ENCODE measurements at regions not wholly inside any gene's neighbourhood (a gene's known extent, or its start where the extent isn't known, plus 50 kb on each side); places are given as distances from the start of the nearest gene placed in this dataset.
"Not testable (repeated sequence)": the region's sequence is repeated elsewhere in the genome, so short reads cannot be mapped to it uniquely, and the experiment has no call there.

DNA sequence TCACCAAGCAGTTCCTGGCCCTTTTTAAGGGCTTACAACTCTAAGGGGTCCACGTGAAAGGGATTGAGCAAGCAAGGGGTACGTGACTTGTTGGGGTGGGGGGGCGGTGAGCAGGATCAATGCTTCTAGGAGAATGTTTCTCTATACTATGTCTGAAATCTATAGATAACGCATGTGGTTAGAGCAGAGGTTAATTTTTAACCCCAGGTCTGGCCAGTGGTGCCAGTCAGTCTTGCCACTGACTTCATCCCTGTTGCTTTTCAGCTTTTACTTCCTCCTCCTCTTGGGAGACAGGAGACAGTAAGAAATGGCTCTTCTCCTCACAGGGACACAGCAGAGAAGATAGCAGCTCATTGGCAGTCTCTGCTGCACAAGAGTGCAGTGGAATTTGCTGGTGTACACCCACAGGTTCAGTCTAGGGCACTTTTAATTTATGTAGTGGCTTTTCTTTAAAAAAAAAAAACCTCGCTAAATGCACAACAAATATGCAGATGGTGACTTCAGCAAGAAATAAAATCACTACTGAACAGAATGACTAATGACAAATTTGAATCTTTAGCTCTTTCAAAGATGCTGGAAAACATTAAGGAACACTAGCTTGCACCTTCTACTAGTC is 190.5 kb downstream of the CCNG2 start:
- no peaks in the 10 kb centered on the region for H3K9me3 ChIP-seq
- intact Hi-C loops (cut with DNase I): no loop called here
- no peaks in the 10 kb centered on the region for H3K4me1 ChIP-seq
- H3K27me3 ChIP-seq: no peaks in the 10 kb centered on the region
- no peak overlapping the region for H3K4me3 ChIP-seq
- TF ChIP-seq, protein P1, sequence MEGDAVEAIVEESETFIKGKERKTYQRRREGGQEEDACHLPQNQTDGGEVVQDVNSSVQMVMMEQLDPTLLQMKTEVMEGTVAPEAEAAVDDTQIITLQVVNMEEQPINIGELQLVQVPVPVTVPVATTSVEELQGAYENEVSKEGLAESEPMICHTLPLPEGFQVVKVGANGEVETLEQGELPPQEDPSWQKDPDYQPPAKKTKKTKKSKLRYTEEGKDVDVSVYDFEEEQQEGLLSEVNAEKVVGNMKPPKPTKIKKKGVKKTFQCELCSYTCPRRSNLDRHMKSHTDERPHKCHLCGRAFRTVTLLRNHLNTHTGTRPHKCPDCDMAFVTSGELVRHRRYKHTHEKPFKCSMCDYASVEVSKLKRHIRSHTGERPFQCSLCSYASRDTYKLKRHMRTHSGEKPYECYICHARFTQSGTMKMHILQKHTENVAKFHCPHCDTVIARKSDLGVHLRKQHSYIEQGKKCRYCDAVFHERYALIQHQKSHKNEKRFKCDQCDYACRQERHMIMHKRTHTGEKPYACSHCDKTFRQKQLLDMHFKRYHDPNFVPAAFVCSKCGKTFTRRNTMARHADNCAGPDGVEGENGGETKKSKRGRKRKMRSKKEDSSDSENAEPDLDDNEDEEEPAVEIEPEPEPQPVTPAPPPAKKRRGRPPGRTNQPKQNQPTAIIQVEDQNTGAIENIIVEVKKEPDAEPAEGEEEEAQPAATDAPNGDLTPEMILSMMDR (IDR thresholded peaks at IDR 0.05): no peak
- H3K9ac ChIP-seq (ENCODE audit: low read depth in 2 of 2, low read length in 2 of 2): no peak overlapping the region
- no peaks in the 10 kb centered on the region for H3K36me3 ChIP-seq
- DNase-seq: peak; percentile 66
- H3K27ac ChIP-seq: peak overlapping the region; percentile 29

DNA sequence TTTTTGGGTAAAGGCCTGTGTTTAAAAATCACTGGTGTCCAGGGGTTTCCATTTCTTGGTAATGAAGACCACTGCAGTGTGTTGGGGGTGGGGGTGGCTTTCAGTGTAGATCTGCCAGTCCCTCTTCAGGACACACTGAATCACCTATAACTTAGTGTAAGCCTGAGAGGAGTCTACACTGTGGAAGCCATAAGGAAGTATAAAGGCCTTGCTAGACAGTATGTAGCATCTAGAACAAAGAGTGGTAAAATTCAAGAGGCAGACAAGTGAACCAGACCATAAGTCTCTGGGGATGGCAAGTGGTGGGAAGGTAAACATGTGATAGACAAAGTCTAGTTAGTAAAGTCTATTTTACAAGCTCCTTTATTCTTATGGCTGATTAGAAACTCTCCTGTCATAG is 191.8 kb downstream of the CCNG2 start:
- no peak for DNase-seq
- Histone ChIP-seq H3K27me3 (no peaks in the 10 kb centered on the region), H3K9ac (ENCODE audit: low read depth in 2 of 2, low read length in 2 of 2) (no peak overlapping the region), H3K4me3 (no peak overlapping the region), H3K9me3 (no peaks in the 10 kb centered on the region), H3K36me3 (no peaks in the 10 kb centered on the region), H3K4me1 (no peaks in the 10 kb centered on the region), H3K27ac (no peak overlapping the region)
- intact Hi-C loops (cut with DNase I): no loop called here
- TF ChIP-seq, protein P1 (IDR thresholded peaks at IDR 0.05): no peak

DNA sequence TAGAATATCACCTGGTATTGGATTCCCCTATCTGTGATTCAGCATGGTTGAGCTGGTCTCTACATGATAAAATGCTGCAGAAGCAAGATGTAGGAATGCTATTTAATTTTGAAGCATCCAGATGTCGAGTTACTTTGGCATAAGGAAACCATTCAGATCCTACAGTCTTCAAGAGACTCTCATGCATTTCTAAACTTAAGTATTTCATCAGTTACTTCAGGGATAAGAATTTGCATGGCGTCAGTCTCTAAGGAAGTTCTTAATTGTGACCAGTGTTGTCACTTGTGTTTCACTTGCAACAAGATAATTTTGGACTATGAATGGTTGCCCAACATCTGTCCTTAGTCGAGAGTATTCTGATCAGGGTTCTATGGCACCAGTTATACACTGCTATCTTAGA is 192.4 kb downstream of the CCNG2 start:
- H3K4me3 ChIP-seq: no peak overlapping the region
- no peak for DNase-seq
- TF ChIP-seq, protein P1 (IDR thresholded peaks at IDR 0.05): no peak
- H3K27ac ChIP-seq: no peak overlapping the region
- no peak overlapping the region for H3K9ac ChIP-seq (ENCODE audit: low read depth in 2 of 2, low read length in 2 of 2)
- H3K36me3 ChIP-seq: no peaks in the 10 kb centered on the region
- H3K9me3 ChIP-seq: no peaks in the 10 kb centered on the region
- intact Hi-C loops (cut with DNase I): no loop called here
- no peaks in the 10 kb centered on the region for H3K4me1 ChIP-seq
- no peaks in the 10 kb centered on the region for H3K27me3 ChIP-seq

DNA sequence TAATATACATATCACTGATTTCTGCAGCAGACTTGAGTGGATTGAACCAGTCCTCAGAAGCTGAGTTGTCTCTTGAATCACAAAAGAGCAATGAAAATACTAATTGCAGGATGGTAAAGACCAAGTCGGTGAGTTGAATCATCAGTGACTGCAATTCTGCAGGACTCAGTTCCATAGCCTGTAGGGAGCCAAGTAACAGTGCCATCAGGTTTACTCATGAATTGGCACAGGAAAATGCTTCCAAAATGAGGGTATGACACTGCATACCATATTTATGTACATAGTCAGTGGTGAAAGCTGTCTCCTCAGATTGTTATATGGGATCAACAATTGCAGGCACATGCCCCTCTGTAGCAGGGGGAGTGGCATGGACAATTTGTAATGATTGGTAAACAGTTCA is 192.8 kb downstream of the CCNG2 start:
- Histone ChIP-seq H3K4me3 (no peak overlapping the region), H3K4me1 (no peaks in the 10 kb centered on the region), H3K9ac (ENCODE audit: low read depth in 2 of 2, low read length in 2 of 2) (no peak overlapping the region), H3K27me3 (no peaks in the 10 kb centered on the region), H3K27ac (no peak overlapping the region), H3K36me3 (no peaks in the 10 kb centered on the region), H3K9me3 (no peaks in the 10 kb centered on the region)
- TF ChIP-seq, protein P1 (IDR thresholded peaks at IDR 0.05): no peak
- DNase-seq: no peak
- intact Hi-C loops (cut with DNase I): no loop called here

DNA sequence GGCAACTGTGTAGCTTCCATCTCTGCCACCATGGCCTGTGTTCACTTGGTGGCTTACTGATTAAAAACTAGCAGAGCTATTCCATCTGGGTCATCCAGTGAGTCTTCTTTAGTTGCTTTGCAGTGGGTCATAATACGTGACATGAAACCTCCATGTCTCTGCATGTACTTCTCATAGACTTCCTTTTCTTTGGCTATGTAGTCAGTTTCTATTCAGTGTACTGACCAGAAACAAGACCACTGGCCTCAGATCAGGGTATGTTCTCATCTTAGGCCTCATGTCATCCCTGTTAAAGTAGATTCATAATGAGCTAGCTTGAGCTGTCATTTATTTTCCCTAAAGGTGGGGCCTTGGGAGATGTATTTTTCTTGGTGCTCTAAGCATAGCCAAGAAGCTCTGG is 195.2 kb downstream of the CCNG2 start:
- H3K9ac ChIP-seq (ENCODE audit: low read depth in 2 of 2, low read length in 2 of 2): no peak overlapping the region
- intact Hi-C loops (cut with DNase I): no loop called here
- no peak overlapping the region for H3K27ac ChIP-seq
- no peaks in the 10 kb centered on the region for H3K36me3 ChIP-seq
- H3K27me3 ChIP-seq: no peaks in the 10 kb centered on the region
- H3K4me1 ChIP-seq: no peaks in the 10 kb centered on the region
- H3K9me3 ChIP-seq: no peaks in the 10 kb centered on the region
- H3K4me3 ChIP-seq: no peak overlapping the region
- TF ChIP-seq, protein P1 (IDR thresholded peaks at IDR 0.05): no peak
- no peak for DNase-seq

DNA sequence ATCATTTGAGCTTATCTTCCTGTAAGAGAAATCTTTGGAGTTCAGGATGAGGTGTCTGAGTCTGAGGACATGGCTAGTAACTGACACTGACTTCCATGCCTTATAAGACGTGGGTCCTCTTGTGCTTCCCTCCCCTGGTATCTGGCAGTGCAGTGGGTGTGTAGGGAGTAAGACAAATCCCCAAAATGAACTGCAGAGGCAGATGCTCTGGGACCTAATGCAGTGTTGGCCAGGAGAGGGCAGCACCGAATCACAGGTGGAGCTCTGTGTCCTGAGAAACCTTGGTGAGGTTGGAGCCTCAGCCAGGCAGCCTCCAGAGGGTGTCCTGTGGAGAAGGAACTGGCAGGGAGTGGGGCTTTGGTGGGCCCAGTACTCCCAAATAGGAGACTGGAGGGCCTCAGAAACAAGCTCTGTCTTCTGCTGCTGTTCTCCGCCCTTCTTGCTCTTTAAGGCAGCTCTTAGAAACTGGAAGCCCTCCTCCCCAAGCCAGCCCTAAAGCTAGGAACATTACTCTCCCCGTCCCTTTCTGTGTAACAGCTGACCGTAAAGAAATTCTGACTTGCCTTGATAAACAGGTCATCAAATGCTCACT is 196.8 kb downstream of the CCNG2 start:
- DNase-seq; H3K4me1 ChIP-seq; H3K4me3 ChIP-seq; H3K27ac ChIP-seq; H3K36me3 ChIP-seq; H3K27me3 ChIP-seq; H3K9me3 ChIP-seq; H3K9ac ChIP-seq (ENCODE audit: low read depth in 2 of 2, low read length in 2 of 2); intact Hi-C loops (cut with DNase I): not testable (repeated sequence)
